Activated CD4-positive, alpha-beta T cell treated with anti-CD3 and anti-CD28 coated beads, Interleukin-2, Interleukin-6, amounts not matched to agents 100 ng/mL and 50 ng/mL, durations not matched to agents 16 hours and 8 hours (primary cell): ENCODE measurements at regions not wholly inside any gene's neighbourhood (a gene's known extent, or its start where the extent isn't known, plus 50 kb on each side); places are given as distances from the start of the nearest gene placed in this dataset.

Source experiments
- DNase-seq: peaks from one replicate; pipeline ENCODE4 v3.0.0-alpha.2; 2020

DNA sequence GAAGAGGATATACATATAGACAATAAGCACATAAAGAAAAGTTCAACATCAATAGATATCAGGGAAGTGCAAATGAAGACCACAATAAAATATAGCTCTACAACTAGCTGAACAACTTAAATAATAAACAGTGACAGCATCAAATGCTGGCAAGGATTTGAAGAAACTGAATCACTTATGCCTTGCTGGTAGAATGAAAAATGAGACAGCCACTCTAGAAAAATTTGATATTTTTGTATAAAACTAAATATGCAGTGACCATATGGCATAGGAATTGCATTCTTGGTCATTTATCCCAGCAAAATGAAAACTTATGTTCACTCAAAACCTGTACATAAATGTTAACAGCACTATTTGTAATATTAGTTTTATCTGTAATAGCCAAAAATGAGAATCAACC, 1102.0 kb downstream of the C4orf33 start:
- DNase-seq: no peak

- no peak for DNase-seq
Measured at GRCh38 chr4:130203571-130203970, 1107.6 kb downstream of the C4orf33 start.

GRCh38 chr4:130210864-130211263, 1114.9 kb downstream of the C4orf33 start:
- no peak for DNase-seq

DNA sequence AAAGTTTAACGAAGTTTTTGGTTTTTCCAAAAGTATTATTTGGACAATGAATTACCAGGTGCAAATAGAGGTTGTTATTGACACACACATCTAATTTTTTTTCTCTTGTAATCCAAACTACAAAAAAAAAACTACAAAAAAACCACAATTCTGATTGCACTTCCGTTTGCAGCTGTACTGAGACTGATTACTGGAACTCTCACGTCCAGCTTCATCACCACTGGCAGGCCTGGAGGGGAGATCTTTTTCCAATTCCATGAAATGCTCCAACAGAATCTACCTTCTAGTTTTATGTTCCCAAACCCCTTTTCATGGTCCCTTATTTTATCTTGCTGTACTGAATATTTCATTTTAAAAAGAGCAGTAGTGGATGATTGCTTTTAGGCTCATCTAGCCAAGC, 1118.3 kb downstream of the C4orf33 start:
- DNase-seq: no peak

- DNase-seq: peak; percentile 15
Measured at GRCh38 chr4:130233377-130234047, 1137.6 kb downstream of the C4orf33 start.

DNA sequence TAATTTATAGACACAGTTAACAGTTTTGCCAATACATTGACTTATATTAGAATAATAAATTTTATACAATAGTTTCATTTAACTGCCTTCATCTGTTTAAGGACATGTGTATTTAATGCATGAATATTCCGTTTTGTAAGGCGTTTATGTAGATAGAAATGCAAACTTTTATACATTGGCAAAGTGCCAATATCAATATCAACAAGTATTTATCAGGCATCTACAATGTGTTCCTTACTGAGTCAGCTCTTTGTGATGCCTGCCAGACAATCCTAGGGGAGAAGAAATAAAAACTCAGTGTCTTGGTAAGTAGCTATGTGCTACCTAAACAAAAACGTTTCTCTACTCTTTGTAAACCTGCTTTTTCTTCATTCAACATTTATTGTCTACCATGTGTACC, 1142.2 kb downstream of the C4orf33 start:
- no peak for DNase-seq

- DNase-seq: no peak
Measured at GRCh38 chr4:130249002-130249401, 1153.0 kb downstream of the C4orf33 start.

- no peak for DNase-seq
Measured at GRCh38 chr4:130257271-130257670, 1161.3 kb downstream of the C4orf33 start.

DNA sequence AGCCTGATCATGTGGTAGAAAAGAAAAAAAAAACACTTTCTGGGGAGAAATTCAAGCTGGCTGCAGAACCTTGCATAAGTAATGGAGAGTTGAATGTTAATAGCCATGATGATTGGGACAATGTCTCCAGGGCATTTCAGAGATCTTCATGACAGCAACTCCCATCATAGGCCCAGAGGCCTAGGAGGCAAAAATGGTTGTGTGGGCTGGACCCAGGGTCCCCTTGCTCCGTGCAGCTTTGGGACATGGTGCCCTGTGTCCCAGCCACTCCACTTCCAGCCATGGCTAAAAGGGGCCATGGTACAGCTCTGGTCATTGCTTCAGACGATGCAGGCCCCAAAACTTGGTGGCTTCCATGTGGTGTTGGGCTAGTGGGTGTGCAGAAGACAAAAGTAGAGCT, 1170.9 kb downstream of the C4orf33 start:
- no peak for DNase-seq

GRCh38 chr4:130288576-130288975, 1192.6 kb downstream of the C4orf33 start:
- no peak for DNase-seq

DNA sequence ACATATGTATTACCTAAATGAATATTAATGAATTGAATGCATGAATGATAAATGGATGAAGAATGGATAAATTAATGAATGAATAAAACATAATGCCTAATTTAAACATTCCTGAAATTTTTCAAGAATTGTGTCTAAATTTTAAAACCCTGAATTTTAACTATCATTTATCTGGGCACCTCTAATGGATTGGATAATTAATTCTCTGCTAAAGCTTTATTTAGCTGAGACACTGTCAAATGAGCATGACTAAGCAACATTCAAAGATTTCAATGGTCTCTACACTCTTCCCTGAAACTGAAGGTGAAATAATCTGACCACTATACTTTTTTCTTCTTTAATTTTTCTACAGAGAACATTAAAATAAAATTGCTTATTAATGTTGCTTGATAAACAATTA, 1197.7 kb downstream of the C4orf33 start:
- no peak for DNase-seq

DNA sequence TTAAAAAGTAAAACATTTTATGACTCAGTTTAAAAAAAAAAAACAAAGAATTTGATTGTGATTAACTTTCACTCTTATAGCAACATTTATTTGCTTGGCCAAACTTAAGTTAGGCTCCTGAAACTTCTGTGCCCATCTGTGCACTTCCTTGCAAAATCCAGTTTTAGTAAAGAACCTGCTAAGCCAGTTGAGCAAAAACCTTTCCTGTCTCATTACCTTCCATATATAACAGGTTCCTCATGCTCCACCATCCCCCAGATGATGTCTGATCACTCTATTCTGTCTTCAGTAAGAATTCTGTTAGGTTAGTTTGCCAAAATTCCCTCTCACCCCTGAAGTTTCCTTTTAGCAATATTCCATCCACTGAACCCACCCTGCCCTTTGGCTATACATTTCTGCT, 1200.5 kb downstream of the C4orf33 start:
- no peak for DNase-seq

- DNase-seq: no peak
Measured at GRCh38 chr4:130306566-130306965, 1210.6 kb downstream of the C4orf33 start.

DNA sequence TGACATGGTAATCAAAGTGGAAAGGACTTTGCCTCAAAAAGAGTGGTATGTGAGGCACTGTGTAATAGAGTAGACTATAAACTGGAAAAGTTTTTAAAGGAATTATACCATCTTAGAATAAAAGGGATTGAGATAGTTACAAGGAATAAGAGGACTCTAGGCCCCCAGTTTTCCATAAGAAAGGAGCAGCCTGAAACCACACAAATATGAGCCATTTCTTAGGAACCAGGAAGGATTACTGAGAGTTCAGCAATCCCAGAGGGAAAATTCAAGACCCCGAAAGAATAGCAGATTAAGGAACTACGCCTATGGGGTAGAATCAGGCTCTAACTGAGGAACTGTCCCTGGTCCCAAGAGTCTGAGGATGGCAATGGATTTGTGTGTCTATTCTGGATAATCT, 1213.3 kb downstream of the C4orf33 start:
- no peak for DNase-seq

DNA sequence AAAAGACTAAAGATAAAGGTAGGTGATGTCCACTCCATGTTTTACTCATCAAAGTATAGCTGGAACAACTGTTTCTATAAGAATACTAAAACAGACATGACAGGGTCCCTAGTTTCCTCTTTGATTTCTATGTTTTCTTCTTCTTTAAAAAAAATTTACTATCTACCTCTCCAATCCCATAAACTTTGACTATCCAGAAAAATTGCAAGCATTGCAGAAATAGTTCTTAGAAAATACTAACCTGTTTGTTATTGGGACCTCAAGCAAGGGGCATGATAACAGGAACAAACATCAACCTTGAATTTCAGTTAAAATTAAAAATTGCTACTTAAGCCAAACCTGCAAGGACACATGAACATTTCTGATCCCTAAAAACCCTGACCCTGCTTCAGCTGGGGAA, 1226.5 kb downstream of the C4orf33 start:
- no peak for DNase-seq

DNA sequence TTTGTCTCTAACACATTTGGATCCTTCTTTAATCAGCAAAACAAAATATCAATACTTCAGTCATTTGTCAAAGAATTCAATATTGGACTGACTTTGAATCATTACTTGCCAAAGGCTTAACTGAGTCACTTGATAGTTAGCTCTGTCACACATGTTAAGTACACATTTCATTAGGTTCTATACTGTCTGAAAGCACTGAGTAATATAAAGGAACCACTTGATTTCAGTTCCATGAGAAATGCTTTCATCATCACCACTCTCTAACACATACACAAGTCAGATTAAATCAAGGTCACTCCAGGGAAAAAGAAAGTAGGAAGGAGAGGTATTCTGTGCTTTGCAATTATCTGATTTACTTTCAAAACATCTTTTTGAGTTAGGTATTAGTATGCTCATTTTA, 1233.1 kb downstream of the C4orf33 start:
- DNase-seq: no peak

GRCh38 chr4:130333241-130333759, 1237.3 kb downstream of the C4orf33 start:
- DNase-seq: no peak

DNA sequence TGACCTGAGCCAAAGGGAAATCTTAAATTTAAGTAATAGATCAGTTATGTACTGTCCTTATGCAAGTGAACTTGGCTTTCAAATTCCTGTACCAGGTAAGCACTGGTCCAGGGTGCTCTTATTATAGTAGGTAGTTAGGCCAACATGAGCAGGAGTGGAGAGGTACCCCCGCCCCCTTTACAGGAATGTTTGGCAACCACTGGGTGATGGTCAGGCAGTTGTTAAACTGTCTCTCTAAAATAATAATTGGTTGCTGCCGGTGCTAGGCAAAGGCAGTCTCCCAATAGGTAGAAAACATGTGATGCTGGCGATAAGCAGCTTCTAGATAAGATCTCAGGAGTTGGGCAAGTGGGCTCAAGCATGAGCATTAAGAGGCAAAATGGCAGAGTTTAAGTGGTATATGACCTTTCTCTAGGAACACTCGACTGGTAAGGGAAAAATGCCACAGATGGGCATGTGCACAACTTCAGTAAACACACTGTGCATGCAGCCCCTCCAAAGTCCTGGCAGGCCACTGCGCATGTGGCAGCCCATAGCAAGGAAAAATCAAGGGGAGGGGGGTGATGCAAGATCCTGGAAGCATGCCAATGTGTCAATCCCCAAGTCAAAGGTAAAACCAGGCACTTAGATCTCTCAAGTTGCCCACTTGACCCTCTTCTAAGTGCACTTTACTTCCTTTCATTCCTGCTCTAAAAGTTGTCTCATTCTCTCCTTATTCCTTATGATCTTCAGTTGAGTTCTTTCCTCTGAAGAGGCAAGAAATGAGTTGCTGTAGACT, 1239.7 kb downstream of the C4orf33 start:
- no peak for DNase-seq

DNA sequence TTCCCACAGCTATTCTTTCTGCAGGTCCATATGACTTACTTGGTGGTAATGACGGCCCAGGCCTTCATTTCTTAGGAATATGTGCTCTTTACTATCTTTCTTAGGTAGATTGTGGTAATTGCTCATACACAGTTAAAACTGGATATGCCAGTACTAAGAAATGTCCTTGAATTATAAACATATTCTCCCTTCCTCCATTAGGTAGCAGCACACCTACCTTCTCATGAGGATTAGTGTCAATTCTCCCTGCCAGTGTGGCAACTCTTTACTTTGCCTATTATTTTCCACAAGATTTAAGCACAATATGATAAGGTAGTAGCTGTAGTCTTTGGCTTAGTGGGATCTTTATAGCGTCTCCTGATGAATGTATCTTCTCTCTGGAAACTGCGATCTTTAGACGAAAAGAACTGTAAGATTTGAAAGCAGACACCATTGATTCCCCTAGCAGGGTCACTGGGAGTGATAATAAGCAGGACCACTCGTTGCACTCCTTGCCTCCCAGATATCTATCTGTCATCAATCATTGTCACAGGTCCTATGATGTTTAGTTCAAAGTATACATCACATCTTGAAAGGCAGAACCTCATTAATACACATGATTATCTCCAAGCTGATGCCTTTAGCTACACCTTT, 1240.7 kb downstream of the C4orf33 start:
- DNase-seq: peak; percentile 2

GRCh38 chr4:130338851-130339250, 1242.9 kb downstream of the C4orf33 start:
- no peak for DNase-seq

DNA sequence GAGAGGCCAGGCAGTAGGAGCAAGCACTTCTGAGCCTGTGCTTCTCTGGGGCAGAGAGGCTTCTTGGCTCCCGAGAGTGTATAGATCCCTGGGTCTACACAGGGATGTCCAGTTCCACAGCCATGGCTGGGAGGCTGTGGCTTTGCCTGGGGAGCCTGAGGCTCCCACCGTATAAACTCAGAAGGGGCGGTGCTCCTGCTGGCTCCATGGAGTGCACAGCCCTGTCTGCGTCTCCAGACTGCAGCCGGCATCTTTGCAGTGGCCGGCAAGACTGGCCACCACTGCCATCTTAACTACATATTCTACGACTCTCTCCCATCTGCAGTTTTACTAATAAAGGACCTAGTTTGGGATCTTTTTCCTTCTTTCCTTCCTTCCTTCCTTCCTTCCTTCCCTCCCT, 1253.8 kb downstream of the C4orf33 start:
- no peak for DNase-seq

- DNase-seq: no peak
Measured at GRCh38 chr4:130356873-130357272, 1260.9 kb downstream of the C4orf33 start.

DNA sequence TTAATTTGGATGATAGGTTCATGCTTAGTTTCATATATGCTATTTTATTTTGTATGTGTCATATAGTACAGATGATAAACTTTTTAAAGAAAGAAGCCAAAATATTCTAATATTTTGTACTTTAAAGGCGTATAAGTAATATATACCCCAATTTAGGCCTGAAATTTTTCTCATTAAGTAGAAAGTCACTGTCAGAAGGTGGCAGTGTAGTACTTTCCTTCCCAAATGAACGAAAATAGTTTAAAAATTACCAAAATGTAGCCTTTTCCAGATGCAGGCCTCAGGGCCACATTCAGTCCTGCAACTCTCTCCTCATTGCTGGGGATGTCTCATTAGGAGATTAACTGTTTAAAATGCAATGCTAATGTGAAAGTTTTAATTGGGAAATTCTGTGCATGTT, 1263.6 kb downstream of the C4orf33 start:
- no peak for DNase-seq

GRCh38 chr4:130361616-130362015, 1265.7 kb downstream of the C4orf33 start:
- no peak for DNase-seq
